ENCODE measurements at regions not wholly inside any gene's neighbourhood (a gene's known extent, or its start where the extent isn't known, plus 50 kb on each side); places are given as distances from the start of the nearest gene placed in this dataset.

DNA sequence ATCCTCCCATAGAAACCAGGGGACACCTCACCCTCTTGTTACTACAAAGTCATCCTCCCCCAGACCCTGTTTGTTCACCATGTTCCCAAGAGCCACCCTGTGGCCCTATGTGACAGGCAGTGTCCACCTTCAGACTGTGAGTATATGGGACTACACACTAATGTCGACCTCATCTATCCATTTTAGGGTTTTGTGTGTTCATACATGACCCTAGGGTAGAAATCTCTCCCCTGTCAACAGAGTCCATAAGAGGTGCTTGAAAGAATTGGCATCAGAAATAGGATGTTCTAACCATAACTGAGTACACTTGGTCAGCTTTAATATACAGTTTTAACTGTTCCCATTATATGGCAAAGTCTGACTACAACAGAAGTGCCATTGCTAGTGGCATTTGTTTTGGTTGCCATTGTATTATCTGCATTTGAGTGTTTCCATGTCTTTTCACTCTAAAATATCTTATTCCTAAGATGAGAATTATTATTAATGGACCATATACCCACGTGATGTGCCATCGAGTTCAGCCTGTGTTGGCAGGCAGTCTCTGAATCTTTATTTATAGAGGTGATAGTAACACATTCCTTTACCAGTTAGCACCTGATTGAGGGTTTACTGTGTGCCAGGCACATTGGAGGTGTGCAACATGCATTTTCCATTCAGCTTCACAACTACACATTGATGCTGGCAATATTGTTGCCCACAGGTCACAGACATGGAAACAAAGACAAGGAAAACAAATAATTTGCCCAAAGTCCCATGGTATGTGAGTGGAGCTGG, 590.6 kb upstream of the IGFBP3 start:
- no peak for DNase-seq
- intact Hi-C loops (cut with DNase I), result no loop called here
- peak; percentile 95 for ATAC-seq (ENCODE audit: poor library complexity)

DNA sequence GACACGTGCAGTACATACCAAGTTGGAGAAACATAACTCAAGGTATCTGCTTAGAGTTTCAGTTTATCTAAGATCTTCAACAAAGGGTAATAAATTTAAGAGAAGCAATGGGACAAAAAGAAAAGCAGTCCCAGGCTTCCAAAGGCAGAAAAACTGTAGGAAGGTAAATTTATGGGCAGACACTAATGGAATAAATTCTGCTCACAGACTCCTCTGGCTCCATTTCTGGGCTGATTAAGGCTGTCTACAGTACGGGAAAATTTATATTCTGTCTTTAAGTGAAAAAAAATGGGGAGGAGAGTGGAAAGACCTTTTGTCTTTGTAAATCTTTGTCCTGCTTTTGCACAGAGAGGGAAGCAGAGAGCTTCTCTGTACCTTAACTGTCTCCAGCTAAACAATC, 587.5 kb upstream of the IGFBP3 start:
- no peak for DNase-seq
- intact Hi-C loops (cut with DNase I), result no loop called here
- ATAC-seq (ENCODE audit: poor library complexity), result no peak

DNA sequence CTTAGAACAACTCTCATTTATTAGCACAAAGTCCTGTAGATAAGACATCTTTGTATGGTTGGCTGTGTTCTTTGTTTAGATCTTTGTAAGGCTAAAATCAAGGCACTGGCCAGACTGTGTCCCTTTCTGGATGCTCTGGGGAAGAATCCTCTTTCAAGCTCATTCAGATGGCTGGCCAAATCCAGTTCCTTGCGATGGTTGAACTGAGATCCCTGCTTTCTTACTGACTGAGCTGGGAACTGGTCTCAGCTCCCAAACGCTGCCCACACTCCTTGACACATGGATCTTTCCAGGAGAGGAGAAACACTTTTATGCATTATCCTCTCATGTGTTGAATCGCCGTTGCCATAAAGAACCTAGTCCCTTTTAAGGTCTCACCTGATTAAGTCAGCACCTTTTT, 586.5 kb upstream of the IGFBP3 start:
- ATAC-seq (ENCODE audit: poor library complexity) (no peak), DNase-seq (no peak)
- intact Hi-C loops (cut with DNase I), result no loop called here

DNA sequence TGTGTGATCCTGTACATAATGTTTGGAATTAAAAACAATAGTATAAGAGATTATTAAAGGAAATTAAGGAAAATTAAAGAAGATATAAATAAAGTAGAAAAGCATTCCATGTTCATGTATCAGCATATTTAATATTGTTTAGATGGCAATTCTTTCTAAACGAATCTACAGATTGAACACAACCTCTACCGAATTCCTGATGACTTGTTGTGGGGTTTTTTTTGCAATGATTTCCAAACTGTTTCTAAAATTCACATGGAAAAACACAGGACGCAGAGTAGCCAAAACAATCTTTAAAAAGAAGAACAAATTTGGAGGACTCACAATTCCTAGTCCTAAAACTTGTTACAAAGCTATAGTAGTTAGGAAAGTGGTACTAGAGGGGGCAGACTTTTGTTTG, 573.4 kb upstream of the IGFBP3 start:
- DNase-seq (no peak), ATAC-seq (ENCODE audit: poor library complexity) (no peak)
- intact Hi-C loops (cut with DNase I), result no loop called here

DNA sequence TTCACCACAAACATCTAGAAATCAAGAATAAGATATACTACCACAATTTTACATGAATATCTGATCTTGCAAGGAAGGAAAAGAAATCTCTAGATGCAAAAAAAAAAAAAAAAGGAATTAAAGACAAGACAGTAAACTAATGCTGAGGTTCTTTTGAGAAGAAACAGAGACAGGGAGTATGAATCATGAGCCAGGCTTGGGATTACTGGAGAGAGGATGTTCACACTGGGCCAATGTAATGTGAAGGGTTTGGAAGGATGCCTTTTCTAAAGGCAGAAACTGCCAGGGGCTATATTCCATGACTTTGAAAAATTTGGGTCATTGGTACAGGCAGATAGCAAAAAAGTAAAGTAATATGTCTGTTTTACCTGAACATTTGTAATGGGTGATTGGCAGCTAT, 573.0 kb upstream of the IGFBP3 start:
- ATAC-seq (ENCODE audit: poor library complexity), result no peak
- intact Hi-C loops (cut with DNase I), result no loop called here

DNA sequence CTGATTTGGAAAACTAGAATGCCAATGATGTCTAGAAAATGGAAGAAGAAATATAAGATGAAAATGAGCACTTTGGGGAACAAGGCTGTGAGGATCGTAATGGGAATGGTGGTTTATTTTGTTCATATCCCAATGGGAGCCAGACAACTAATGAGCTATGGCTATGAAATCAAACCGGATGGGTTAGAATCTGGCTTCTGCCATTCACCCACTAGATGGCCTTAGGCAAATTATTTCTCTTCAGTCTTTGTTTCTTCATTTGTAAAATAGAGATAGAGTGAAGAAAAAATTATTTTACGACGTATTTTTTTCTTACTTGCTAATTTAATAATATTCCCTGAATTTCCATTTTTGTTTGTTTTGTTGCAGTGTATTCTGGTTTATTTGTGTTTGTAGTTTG, 572.1 kb upstream of the IGFBP3 start:
- intact Hi-C loops (cut with DNase I), result no loop called here
- DNase-seq (no peak), ATAC-seq (ENCODE audit: poor library complexity) (no peak)

More for the DNA sequence above, 573.0 kb upstream of the IGFBP3 start:
- no peak for DNase-seq

DNA sequence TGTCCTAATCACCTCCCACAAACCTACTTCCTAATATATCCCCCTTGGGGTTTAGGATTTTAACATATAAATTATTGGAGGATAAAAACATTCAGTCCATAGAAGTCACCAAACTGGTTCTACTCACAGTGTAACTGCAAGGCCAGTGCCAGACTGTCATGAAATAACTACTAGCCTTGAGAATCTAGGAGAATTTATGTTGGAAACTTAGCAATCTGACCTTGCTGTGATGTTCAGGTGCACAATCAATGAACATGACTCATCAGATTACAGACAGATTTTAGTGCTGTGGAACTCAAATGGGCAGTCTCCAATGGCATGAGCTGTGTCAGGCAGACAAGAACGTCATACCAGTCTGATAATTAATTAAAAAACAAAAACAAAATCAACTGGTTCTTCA, 571.4 kb upstream of the IGFBP3 start:
- no peak for ATAC-seq (ENCODE audit: poor library complexity)
- intact Hi-C loops (cut with DNase I), result no loop called here
- no peak for DNase-seq

DNA sequence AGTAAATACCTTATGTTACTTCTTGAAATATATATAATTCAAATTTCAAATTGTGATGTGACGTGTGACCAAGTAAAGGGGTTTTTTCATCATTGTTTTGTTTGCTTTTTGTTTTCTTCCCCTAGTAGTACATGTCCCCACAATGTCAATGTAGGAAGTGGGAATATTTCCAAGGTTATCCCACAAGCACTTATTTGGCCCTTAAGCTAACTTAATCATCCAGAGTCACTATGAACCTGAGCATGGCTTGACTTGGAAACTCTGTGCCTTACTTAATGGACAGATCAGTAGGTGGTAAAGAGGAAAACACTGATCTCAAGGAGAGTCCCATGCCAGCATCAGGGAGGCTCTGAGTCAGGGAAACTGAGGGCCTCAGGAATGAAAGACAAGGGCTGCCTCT, 569.3 kb upstream of the IGFBP3 start:
- intact Hi-C loops (cut with DNase I), result no loop called here

DNA sequence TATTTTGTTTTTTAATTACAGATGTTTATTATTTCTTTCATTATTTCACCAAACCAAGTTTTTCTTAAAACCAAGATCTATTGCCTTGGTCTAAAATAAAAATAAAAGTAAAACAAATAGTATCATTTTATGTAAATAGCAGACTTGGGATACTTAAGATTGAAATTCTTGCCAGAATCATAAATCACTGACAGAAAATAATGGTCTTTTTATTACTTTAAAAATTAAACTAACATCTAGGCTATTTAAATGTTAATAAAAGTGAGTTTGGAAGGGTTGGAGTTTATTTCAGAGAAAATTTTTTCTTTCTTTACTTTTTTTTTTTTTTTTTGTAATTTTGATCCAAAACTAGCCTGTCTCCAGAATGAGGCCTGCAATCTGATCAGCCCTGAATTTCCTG, 568.0 kb upstream of the IGFBP3 start:
- DNase-seq (no peak), ATAC-seq (ENCODE audit: poor library complexity) (no peak)
- intact Hi-C loops (cut with DNase I), result no loop called here

More for the DNA sequence above, 569.3 kb upstream of the IGFBP3 start:
- ATAC-seq (ENCODE audit: poor library complexity), result no peak
- no peak for DNase-seq

DNA sequence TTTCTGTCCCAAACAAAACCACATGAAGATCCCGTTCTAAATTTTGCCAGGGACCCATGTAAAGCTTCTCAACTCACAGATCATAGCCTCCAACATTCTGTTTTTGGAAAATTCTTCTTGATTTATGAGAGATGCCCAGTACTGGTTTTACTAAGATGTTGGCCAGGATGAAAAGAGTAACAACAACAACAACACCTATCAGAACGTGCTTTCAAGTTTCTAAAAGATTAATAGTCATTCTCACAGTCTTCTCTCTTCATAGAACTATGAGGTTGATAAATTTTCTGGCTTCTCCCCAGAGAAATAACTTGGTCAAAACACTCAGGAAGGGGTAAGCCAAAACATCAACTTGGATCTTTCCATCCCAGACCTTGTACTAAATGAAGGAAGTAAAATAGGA, 567.5 kb upstream of the IGFBP3 start:
- intact Hi-C loops (cut with DNase I), result no loop called here
- ATAC-seq (ENCODE audit: poor library complexity) (no peak), DNase-seq (no peak)

DNA sequence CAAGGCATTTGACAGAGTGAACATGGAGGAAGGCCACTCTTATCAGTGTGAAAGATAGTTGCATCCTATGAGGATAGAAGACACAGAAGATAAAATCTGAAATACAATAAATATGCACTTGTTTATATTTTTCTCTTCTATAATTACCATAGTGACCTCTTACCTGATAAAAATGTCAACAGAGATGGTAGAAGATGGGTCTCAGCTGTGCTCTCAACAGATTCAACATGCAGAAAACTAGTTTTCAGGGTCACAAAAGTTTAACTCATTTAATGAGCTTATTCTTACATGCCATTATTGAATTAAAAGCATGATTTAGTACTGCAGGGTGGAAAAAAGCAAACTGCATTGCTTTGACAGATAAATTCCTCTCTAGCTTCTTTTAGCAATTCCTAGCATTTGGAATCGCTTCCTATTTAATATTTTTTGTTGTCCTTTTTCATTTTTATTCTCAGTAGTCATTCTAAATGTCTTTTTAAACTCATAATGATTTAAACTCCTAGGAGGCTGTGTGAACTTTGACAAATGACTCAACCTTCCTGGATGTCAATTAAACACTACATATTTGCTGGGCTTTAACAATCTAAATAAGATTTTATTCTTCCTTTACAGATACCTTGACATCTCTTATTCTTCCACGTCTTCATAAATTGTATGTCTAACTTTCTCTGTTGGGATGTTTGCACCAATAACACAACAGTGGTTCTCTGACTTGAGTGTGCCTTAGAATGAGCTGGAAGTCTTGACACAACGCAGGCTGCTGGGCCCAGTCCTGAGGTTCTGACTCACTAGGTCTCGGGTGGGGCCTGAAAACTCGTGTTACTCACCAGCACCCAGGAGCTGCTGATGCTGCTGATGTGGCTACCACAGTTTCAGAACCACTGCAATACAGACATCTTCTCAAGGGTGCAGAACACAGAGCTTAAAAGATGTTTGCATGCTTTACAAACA, 565.5 kb upstream of the IGFBP3 start:
- intact Hi-C loops (cut with DNase I), result no loop called here
- DNase-seq, result peak; percentile 55
- ATAC-seq (ENCODE audit: poor library complexity), result peak; percentile 77

DNA sequence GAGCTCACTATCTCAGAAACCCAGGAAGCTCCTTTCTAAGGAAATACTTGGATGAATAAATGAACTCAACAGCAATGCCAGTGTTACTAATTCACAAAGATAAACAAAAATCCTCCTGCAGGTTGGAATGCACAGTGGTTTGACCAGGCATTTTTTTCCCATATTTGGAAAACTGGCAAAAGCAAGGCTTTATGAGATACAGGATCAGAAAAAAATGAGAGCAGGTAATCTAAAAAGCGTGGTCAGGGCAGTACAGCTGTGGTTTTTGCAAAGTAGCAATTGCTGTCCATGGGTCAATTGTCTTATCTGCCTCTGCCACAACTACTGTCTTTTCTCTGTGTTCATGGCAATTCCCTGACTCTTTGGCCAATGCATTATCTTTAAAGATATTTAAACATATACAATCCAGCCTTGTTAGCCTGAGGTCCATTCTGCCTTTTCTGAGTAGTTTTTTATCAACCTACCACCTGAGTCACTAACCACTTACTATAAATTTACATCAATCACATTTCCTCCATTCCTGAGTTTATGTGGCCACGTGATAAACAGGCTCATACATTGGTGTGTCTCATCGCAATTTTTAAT, 564.5 kb upstream of the IGFBP3 start:
- no peak for ATAC-seq (ENCODE audit: poor library complexity)
- intact Hi-C loops (cut with DNase I), result no loop called here
- DNase-seq, result no peak

DNA sequence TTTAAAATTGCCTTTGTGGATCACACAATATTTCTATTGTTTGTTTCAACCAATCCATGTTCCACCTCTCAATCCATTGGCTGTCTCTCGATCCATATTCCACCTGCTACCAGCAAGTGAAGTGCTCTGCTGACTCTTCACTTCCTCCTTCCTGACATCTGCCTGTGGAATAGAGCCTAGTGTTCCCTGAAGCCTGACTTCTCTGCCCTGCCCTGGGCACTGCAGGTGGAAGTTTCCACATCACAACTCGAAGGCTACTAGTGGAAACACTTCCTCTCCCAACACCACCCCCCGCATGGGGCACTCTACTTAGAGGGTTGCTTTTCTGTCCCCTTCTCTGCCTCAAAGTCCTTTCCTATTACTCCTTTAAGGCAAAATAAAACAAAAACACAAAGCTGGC, 563.8 kb upstream of the IGFBP3 start:
- ATAC-seq (ENCODE audit: poor library complexity) (no peak), DNase-seq (no peak)
- intact Hi-C loops (cut with DNase I), result no loop called here

DNA sequence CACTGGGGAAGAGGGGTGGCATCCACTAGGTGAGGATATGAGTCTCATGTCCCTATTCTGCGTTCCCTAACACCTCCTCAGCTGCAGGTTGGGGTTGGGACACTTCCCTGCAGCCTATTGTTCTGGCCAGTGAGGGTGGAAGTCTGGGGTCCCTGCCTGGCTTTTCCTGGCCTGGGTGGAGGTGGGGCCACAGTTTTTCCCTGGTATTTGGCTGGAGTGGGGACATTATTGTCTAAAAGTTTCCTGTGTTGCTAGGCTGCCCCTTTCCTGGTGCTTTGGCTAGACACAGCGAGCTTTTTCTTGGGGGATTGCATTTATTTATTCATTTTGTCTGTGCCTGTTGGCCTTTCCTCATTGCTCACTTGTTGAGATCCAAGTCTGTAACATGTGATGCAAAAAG, 559.5 kb upstream of the IGFBP3 start:
- ATAC-seq (ENCODE audit: poor library complexity), result no peak
- intact Hi-C loops (cut with DNase I), result no loop called here

DNA sequence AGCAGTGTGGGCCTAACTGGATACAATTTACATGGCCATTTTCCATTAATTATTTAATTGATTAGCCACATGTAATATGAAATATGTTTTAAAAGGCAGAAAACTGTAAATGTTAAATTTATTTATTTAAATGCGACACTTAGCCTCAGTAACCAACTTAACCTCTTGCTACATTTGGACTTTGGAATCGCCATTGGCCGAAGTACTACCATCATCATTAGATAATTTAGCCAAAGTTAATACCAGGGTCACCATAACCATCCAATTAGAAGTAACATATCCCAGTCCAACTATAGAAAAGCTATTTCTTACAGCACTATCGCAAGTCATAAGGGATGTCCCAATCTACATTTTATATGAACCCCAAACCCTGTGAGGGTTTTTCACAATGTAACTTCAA, 558.6 kb upstream of the IGFBP3 start:
- no peak for ATAC-seq (ENCODE audit: poor library complexity)
- DNase-seq, result no peak
- intact Hi-C loops (cut with DNase I), result no loop called here

More for the DNA sequence above, 559.5 kb upstream of the IGFBP3 start:
- no peak for DNase-seq

DNA sequence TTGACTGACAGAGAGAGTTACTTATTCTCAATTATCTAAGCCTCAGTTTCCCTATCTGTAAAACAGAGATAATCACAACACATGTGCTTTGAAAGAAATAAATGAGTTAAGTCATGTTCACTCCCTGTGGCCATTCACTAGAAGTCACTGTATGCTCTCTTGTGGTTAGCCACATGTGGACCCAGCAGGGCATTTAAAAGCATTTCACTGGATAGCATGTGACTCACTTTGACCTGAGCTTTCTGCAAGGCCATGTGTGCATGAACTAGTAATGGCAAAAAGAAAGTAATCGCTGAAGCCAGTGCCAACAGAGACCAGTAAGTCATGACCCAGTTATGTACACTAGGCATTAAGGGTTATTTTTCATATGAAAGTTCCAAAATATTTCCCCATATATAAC, 557.0 kb upstream of the IGFBP3 start:
- DNase-seq (no peak), ATAC-seq (ENCODE audit: poor library complexity) (no peak)
- intact Hi-C loops (cut with DNase I), result no loop called here

DNA sequence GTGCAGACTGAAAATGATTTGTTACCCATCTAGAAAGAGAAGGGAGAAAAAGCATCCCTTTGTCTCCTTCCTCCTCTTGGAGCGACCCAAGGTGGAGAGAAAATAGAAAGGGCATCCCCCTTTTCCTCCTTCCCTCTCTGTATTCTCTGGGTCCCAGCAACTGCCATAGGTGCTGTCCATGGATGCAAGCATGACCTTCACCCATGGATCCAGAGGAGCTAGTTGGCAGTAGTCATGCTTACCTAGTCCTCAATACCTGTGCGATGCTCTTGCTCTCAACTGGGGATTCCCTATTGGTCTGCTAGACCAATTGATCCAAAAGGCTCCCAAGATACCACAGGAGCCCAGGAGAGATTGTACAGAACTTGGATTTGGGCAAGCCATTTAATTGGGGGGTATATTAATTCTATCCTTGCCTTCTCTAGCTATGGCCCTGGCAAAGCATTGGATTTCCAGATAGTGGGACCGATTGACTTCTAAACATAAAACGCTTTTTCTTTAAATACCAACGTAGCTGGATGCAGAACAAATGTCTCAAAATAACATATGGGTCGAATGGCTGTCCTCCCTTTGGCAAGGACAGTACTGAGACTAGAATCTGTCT, 547.8 kb upstream of the IGFBP3 start:
- ATAC-seq (ENCODE audit: poor library complexity), result no peak
- intact Hi-C loops (cut with DNase I), result no loop called here
- no peak for DNase-seq

DNA sequence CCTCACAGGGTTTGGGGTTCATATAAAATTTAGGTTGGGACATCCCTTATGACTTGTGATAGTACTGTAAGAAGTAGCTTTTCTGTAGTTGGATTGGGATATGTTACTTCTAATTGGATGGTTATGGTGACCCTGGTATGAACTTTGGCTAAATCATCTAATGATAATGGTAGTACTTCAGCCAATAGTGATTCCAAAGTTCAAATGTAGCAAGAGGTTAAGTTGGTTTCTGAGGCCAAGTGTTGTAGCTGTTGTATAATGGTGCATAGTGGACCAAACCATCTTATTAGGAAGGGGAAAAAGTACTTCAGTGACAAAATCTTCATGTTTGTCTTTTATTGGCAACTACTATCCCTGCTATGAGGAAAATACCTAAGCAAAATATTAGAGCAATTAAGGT, 542.1 kb upstream of the IGFBP3 start:
- ATAC-seq (ENCODE audit: poor library complexity) (no peak), DNase-seq (no peak)
- intact Hi-C loops (cut with DNase I), result no loop called here

DNA sequence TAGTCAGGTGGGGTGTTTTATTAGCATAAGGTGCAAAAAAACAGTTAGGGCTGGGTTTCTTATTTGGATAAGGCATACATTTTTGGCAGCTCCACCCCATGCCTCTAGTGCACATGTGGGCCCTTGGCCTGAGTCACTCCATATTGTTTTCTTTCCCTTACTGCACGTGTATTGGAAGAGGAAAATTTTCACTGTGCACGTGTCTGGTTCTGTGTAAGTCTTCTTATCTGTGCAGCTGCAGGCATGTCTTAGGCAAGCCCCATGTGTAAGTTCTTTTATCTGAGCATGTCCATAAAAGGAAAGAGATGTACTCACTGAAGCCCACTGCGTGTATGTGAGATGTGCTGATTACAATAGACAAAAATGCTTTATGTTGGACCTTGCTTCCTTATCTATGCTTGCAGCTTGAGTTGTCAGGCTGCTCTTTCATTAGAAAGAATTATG, 540.3 kb upstream of the IGFBP3 start:
- ATAC-seq (ENCODE audit: poor library complexity) (no peak), DNase-seq (no peak)
- intact Hi-C loops (cut with DNase I), result no loop called here
